ENCODE measurements at regions not wholly inside any gene's neighbourhood (a gene's known extent, or its start where the extent isn't known, plus 50 kb on each side); places are given as distances from the start of the nearest gene placed in this dataset.

GRCh38 chr15:69957175-69957574, 140.5 kb downstream of the TLE3 start:
- H3K27ac ChIP-seq: no peak overlapping the region
- no peak overlapping the region for H3K4me3 ChIP-seq (replicated peaks in 1 of 3)
- DNase-seq: no peak
- H3K9me3 ChIP-seq: no peaks in the 10 kb centered on the region
- H3K4me1 ChIP-seq: no peaks in the 10 kb centered on the region
- WGBS, 2 donors: 87% methylated on average over 4 of the region's 4 CpGs
- H3K27me3 ChIP-seq: no peaks in the 10 kb centered on the region
- no peaks in the 10 kb centered on the region for H3K36me3 ChIP-seq
- intact Hi-C loops (cut with DNase I): no loop called here
- no peak for TF ChIP-seq CTCF (IDR thresholded peaks at IDR 0.05)
- no peak for TF ChIP-seq POLR2A (IDR thresholded peaks at IDR 0.05)

- Histone ChIP-seq H3K4me1 (no peaks in the 10 kb centered on the region), H3K9me3 (no peaks in the 10 kb centered on the region), H3K4me3 (replicated peaks in 1 of 3) (no peak overlapping the region), H3K36me3 (no peaks in the 10 kb centered on the region), H3K27me3 (no peaks in the 10 kb centered on the region), H3K27ac (no peak overlapping the region)
- intact Hi-C loops (cut with DNase I): no loop called here
- no peak for DNase-seq
- TF ChIP-seq CTCF (IDR thresholded peaks at IDR 0.05) (no peak), POLR2A (IDR thresholded peaks at IDR 0.05) (no peak)
- 65 to 80% methylated on average over 3 of the region's 3 CpGs for WGBS, 2 donors
These were observed 139.1 kb downstream of the TLE3 start for GRCh38 chr15:69958496-69959084.

- Histone ChIP-seq H3K27me3 (no peaks in the 10 kb centered on the region), H3K4me3 (replicated peaks in 1 of 3) (no peak overlapping the region), H3K36me3 (no peaks in the 10 kb centered on the region), H3K27ac (no peak overlapping the region), H3K9me3 (no peaks in the 10 kb centered on the region), H3K4me1 (no peaks in the 10 kb centered on the region)
- DNase-seq: no peak
- intact Hi-C loops (cut with DNase I): no loop called here
- TF ChIP-seq POLR2A (IDR thresholded peaks at IDR 0.05) (no peak), CTCF (IDR thresholded peaks at IDR 0.05) (no peak)
- WGBS, 2 donors: 82 to 88% methylated on average over 1 of the region's 1 CpG
These were observed 135.2 kb downstream of the TLE3 start for GRCh38 chr15:69962561-69962960.

GRCh38 chr15:69963385-69963784, 134.3 kb downstream of the TLE3 start:
- no peaks in the 10 kb centered on the region for H3K9me3 ChIP-seq
- no peak overlapping the region for H3K4me3 ChIP-seq (replicated peaks in 1 of 3)
- H3K27me3 ChIP-seq: no peaks in the 10 kb centered on the region
- H3K27ac ChIP-seq: no peak overlapping the region
- no peaks in the 10 kb centered on the region for H3K36me3 ChIP-seq
- H3K4me1 ChIP-seq: no peaks in the 10 kb centered on the region
- TF ChIP-seq POLR2A (IDR thresholded peaks at IDR 0.05): no peak
- intact Hi-C loops (cut with DNase I): no loop called here
- no peak for DNase-seq

- Histone ChIP-seq H3K27ac (no peak overlapping the region), H3K4me1 (no peaks in the 10 kb centered on the region), H3K4me3 (replicated peaks in 1 of 3) (no peak overlapping the region), H3K9me3 (no peaks in the 10 kb centered on the region), H3K27me3 (no peaks in the 10 kb centered on the region), H3K36me3 (no peaks in the 10 kb centered on the region)
- intact Hi-C loops (cut with DNase I): no loop called here
- DNase-seq: no peak
- TF ChIP-seq CTCF (IDR thresholded peaks at IDR 0.05) (no peak), POLR2A (IDR thresholded peaks at IDR 0.05) (no peak)
- WGBS, 2 donors: 72 to 85% methylated on average over 2 of the region's 2 CpGs
These were observed 125.9 kb downstream of the TLE3 start for GRCh38 chr15:69971771-69972170.

- no peaks in the 10 kb centered on the region for H3K9me3 ChIP-seq
- no peaks in the 10 kb centered on the region for H3K36me3 ChIP-seq
- intact Hi-C loops (cut with DNase I): no loop called here
- no peak overlapping the region for H3K27ac ChIP-seq
- no peaks in the 10 kb centered on the region for H3K4me1 ChIP-seq
- TF ChIP-seq POLR2A (IDR thresholded peaks at IDR 0.05): no peak
- TF ChIP-seq CTCF (IDR thresholded peaks at IDR 0.05): no peak
- H3K4me3 ChIP-seq (replicated peaks in 1 of 3): no peak overlapping the region
- no peak for DNase-seq
- 82 to 91% methylated on average over 3 of the region's 3 CpGs for WGBS, 2 donors
- no peaks in the 10 kb centered on the region for H3K27me3 ChIP-seq
These were observed 125.3 kb downstream of the TLE3 start for GRCh38 chr15:69972436-69972835.

Data from thyroid gland (tissue), 4 donors.